Muscle of leg (tissue), 3 donors: ENCODE measurements at regions not wholly inside any gene's neighbourhood (a gene's known extent, or its start where the extent isn't known, plus 50 kb on each side); places are given as distances from the start of the nearest gene placed in this dataset.

ENCODE experiments used
- DNase-seq: peaks from one replicate; pipeline ENCODE4 v3.0.0; 2013
- H3K27ac ChIP-seq: one replicate; pipeline ENCODE4 v1.5.1; 2013; ENCODE audit warnings: mild to moderate bottlenecking, low read length, control low read depth
- H3K27me3 ChIP-seq: one replicate; pipeline ENCODE4 v1.6.1; 2013; ENCODE audit warnings: low read length; ENCODE audit not compliant: control insufficient read depth, insufficient read depth
- H3K36me3 ChIP-seq: one replicate; pipeline ENCODE4 v1.6.1; 2013; ENCODE audit warnings: low read length; ENCODE audit not compliant: control insufficient read depth, insufficient read depth
- H3K4me1 ChIP-seq: one replicate; pipeline ENCODE4 v1.6.1; 2013; ENCODE audit warnings: low read length; ENCODE audit not compliant: control insufficient read depth, insufficient read depth
- H3K4me3 ChIP-seq: one replicate; pipeline ENCODE4 v1.5.1; 2013; ENCODE audit warnings: low read length, control low read depth
- H3K9me3 ChIP-seq: replicated peaks from 2 replicates; pipeline ENCODE4 v1.6.1; 2013; ENCODE audit warnings: low read depth, low read length; ENCODE audit not compliant: control insufficient read depth
- WGBS: methylation state at CpG from one replicate; pipeline ENCODE4 v1.1.5; 2013; ENCODE audit warnings: missing lambda C conversion rate; ENCODE audit not compliant: insufficient coverage; 5-methylcytosine and 5-hydroxymethylcytosine counted together

DNA sequence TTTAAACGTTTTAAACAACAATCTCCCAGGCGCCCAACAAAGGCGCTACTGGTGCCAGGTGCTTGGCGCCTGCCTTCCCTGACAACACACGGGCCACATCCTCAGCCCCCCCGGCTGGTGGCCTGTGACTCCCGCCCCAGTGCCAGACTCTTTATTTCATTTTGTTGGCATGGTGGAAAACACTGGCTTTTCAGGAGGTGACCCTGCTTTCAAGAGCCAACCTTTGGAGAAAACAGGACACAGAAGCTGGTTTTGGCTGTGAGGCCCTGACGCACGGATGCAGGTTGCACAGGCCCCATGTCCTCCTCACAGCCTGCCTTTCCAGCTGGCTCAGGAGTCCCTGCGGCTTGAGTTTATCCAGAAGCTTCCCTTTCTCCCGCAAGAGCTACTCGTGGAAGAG lies 100.0 kb downstream of the METRNL start:
- peaks cover 46% of the 10 kb centered on the region for H3K4me1 ChIP-seq
- no peaks in the 10 kb centered on the region for H3K36me3 ChIP-seq
- peaks cover 3% of the 10 kb centered on the region for H3K27me3 ChIP-seq
- 30% methylated on average over 8 of the region's 12 CpGs for WGBS
- no peak overlapping the region for H3K4me3 ChIP-seq
- no peak for DNase-seq
- H3K27ac ChIP-seq: no peak overlapping the region
- no peaks in the 10 kb centered on the region for H3K9me3 ChIP-seq

GRCh38 chr17:83179811-83180210 lies 100.4 kb downstream of the METRNL start:
- 90% methylated on average over 5 of the region's 9 CpGs for WGBS
- DNase-seq: no peak
- no peaks in the 10 kb centered on the region for H3K36me3 ChIP-seq
- H3K4me3 ChIP-seq: no peak overlapping the region
- H3K27ac ChIP-seq: no peak overlapping the region
- H3K27me3 ChIP-seq: peaks cover 3% of the 10 kb centered on the region
- no peaks in the 10 kb centered on the region for H3K9me3 ChIP-seq
- H3K4me1 ChIP-seq: peaks cover 42% of the 10 kb centered on the region

DNA sequence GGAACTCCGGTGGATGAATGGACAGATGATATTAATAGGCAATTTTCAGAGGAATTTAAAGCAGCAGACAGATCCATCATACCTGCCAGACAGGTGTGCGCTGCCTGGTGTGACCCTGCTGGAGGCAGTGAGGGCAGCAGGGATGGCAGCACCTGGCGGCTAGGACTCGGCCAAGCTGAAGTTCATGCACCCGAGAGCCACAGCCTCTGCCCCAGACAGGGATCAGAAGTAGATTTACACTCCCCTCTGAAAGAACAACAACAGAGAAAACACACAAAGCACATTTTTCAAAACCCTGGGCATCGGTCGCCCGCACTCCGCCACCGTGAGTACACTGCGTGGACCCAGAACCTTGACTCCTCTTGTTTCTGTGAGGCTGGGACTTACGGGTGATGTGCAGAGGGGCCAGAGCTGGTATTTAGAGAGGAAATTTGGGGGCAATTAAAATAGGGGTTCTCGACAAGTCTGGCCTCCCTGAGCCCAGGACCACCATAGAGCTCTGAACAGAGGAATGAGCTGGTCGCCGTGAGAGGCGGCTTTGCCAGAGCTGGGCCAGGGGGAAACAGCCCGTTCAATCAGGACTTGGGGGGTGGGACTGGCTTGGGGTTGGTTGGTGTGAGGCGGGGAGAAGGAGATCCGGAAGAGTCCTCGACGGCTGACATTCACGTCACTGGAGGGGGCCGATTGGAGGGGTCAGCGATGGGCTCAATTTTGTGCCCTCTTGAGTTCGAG lies 101.0 kb downstream of the METRNL start:
- no peak overlapping the region for H3K27ac ChIP-seq
- H3K36me3 ChIP-seq: no peaks in the 10 kb centered on the region
- H3K4me1 ChIP-seq: peaks cover 35% of the 10 kb centered on the region
- H3K9me3 ChIP-seq: no peaks in the 10 kb centered on the region
- H3K27me3 ChIP-seq: peaks cover 3% of the 10 kb centered on the region
- WGBS: 93% methylated on average over 21 of the region's 25 CpGs
- H3K4me3 ChIP-seq: no peak overlapping the region
- no peak for DNase-seq

DNA sequence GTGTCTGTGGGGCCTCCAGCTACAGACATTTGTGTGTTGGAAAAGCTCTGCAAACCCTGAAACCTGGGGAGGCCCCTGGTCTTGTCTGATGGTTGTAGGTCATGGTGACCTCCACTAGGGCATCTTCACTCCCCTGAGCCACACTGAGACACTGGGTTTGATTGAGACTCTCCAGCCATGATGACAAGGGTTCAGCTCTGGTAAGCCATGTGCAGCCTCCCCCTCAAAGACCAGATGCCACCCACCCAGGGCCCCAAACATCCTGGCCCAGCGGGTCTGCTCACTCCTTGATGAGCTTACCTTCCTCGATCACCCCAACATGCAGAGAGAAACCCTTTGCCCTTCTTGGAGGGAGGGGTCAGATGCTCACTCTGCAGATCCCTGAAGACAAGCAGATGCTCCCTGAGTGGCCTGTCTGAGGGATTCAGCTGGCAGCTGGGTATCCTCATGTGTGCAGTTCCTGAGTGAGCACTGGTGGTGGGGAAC lies 101.6 kb downstream of the METRNL start:
- H3K4me3 ChIP-seq: no peak overlapping the region
- peaks cover 30% of the 10 kb centered on the region for H3K4me1 ChIP-seq
- H3K36me3 ChIP-seq: no peaks in the 10 kb centered on the region
- no peaks in the 10 kb centered on the region for H3K9me3 ChIP-seq
- H3K27me3 ChIP-seq: peaks cover 3% of the 10 kb centered on the region
- DNase-seq: no peak
- H3K27ac ChIP-seq: no peak overlapping the region
- no CpG with 5 or more reads among the region's 2 CpGs for WGBS

DNA sequence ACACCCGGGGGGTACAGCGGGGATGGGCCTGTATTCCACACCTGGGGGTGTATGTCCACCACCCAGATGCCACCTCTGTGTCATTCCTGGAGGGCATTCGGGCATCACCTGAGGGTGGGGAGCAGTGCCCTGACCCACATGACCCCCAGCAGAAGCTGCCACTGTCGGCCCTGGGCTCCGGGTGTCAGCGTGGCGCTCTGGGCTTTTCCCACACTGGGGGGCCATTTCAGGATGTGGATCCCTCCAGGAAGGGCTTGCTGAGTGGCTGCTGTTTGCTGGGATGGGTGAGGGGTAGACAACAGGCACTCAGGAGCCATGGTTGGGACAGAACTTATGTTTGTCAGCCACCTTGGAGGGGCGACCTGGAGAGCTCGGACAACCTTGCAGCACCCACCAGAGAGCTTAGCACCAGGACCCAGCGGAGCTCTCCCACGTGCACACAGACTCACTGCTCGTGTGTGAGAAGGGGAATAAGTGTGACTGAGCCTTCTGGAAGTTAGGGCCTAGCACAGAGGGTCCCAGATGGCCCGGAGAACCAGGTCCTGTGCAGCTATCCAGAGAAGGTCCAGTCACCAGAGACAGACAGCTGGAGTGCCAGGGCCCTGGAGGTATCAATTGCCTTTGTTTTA lies 102.7 kb downstream of the METRNL start:
- H3K27me3 ChIP-seq: peaks cover 3% of the 10 kb centered on the region
- WGBS: 80% methylated on average over 11 of the region's 13 CpGs
- H3K36me3 ChIP-seq: no peaks in the 10 kb centered on the region
- H3K4me3 ChIP-seq: no peak overlapping the region
- no peak for DNase-seq
- no peak overlapping the region for H3K27ac ChIP-seq
- H3K4me1 ChIP-seq: peaks cover 34% of the 10 kb centered on the region
- no peaks in the 10 kb centered on the region for H3K9me3 ChIP-seq

DNA sequence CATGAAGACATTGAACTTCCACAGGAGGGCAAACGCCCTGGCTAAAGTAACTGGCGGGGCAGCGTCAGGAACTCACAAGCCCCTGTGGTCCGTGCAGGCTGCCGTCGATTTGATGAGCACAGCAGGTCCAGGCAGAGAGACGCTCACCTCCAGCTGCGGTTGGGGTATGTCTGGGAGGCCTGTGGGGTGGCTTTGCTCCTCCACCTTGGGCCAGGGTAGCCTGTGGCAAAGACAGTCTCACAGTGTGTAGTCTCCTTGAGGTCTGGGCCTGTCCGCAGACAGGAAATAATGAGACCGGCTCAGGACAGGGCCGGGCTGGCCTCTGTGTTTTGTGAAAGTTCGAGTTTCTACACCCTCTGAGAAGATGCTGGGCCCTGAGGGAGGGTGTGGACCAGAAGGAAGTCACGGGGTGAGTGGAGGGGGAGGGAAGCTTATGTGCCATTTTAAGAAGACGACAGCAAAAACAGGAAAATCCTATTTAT lies 103.3 kb downstream of the METRNL start:
- DNase-seq: peak; percentile 59

DNA sequence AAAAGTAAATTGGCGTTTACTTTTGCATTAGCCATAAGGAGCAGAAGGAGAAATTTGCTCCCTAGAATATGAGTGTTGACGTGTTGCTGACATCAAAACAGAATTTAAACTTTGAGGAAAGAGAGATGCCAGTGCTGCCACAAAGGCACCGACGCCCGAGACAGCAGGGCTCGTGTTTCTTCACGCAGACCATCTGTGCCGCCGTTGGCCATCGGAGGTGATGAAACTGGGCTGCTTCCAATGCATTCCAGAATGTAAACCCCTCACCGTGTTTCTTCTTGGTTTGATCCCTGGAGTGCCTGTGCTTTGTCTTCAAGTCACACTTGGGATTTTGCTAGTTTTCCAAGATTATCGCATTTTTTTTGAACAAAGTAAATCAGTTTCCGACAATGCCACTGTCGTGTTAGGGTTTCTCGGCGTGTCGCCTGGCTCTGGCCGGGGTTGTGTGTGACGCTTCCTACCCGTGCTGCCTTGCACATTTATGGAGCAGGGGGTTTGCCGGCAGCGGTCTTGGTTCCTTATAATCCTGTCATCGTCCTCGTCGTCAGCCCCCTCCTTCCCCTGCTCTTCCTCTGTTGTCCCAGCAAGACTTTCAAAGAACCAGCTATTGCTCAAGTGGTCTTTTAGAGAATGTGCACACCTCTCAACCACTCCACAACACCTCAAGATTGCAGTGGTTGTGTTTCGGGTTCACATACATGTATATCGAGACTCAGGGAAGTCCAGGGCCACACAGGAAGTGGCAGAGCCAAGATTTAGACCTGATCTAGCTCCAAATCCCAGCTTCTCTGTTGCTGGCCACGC lies 103.9 kb downstream of the METRNL start:
- Histone ChIP-seq H3K4me1 (peaks cover 29% of the 10 kb centered on the region), H3K4me3 (no peak overlapping the region), H3K27ac (no peak overlapping the region), H3K27me3 (peaks cover 3% of the 10 kb centered on the region), H3K36me3 (no peaks in the 10 kb centered on the region), H3K9me3 (peaks cover 2% of the 10 kb centered on the region)
- no peak for DNase-seq
- WGBS: 68% methylated on average over 27 of the region's 28 CpGs

More for the DNA sequence above, 103.3 kb downstream of the METRNL start:
- 51% methylated on average over 7 of the region's 14 CpGs for WGBS
- no peak overlapping the region for H3K27ac ChIP-seq
- peaks cover 34% of the 10 kb centered on the region for H3K4me1 ChIP-seq
- no peaks in the 10 kb centered on the region for H3K36me3 ChIP-seq
- peaks cover 3% of the 10 kb centered on the region for H3K27me3 ChIP-seq
- no peak overlapping the region for H3K4me3 ChIP-seq
- H3K9me3 ChIP-seq: no peaks in the 10 kb centered on the region

- Histone ChIP-seq H3K4me1 (peaks cover 24% of the 10 kb centered on the region), H3K4me3 (no peak overlapping the region), H3K27ac (no peak overlapping the region), H3K36me3 (no peaks in the 10 kb centered on the region), H3K27me3 (peaks cover 3% of the 10 kb centered on the region), H3K9me3 (peaks cover 2% of the 10 kb centered on the region)
- WGBS: 82% methylated on average over 8 of the region's 15 CpGs
- no peak for DNase-seq
Measured at GRCh38 chr17:83183951-83184506, 104.6 kb downstream of the METRNL start.

DNA sequence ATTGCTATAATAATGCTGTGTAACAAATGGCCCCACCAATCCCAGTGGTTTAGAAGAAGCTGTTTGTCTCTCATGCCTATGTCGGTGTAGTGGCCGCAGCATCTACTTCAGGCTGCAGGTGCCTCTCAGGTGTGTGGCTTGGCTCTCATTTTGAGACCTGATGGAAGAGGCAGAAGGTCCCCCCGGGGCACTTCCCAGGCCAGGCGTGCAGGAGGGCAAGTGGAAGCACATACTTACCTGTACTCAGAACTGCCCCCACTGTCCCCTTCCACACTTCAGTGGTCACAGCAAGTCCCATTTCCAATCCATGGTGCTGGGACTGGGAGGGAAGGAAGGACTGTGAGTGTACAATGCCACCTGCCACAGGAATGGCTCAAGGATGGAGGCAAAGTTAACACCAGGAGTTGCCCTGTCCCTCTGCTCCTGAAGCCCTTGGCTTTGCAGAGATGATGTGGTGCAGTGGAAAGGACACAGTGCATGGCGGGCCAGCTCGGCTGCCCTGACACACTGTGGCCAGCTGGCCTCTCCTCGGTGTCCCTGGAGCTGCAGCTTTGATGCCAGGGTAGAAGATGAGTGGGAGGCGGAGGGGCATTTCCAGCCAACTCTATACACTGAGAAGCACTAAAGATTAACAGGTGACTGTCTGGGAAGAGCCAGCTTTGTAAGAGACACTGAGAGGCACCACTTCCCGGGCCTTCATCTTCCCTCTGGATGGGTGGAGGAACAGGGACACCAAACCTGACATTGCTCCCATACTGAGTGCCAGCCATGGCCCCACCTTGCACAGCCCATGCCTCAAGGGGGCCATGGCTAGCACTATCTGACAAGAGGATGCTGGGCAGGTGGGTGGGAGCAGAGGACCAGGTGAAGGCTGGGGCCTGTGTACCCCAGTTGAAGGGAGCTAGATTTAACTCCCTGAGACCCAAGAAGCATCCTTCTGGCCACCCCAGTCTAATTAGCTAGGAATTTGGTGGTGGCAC lies 105.9 kb downstream of the METRNL start:
- Histone ChIP-seq H3K27ac (no peak overlapping the region), H3K27me3 (no peaks in the 10 kb centered on the region), H3K9me3 (peaks cover 2% of the 10 kb centered on the region), H3K4me3 (no peak overlapping the region), H3K4me1 (peaks cover 32% of the 10 kb centered on the region), H3K36me3 (no peaks in the 10 kb centered on the region)
- DNase-seq: no peak
- WGBS: 100% methylated on average over 2 of the region's 9 CpGs
